Skeletal muscle tissue (tissue), 3 donors: ENCODE measurements at regions not wholly inside any gene's neighbourhood (a gene's known extent, or its start where the extent isn't known, plus 50 kb on each side); places are given as distances from the start of the nearest gene placed in this dataset.

Experiments used
- H3K27ac ChIP-seq: one replicate; pipeline ENCODE4 v1.7.0; 2013; ENCODE audit warnings: mild to moderate bottlenecking, low read depth, low read length, inconsistent platforms
- H3K27me3 ChIP-seq, 3 donors: one replicate each; pipeline ENCODE4 v1.7.0; 2013; ENCODE audit warnings: low read length in 3 of 3; ENCODE audit not compliant: control insufficient read depth in 3 of 3, insufficient read depth in 3 of 3
- H3K36me3 ChIP-seq, 3 donors: one replicate each; pipeline ENCODE4 v1.7.0; 2013; ENCODE audit warnings: low read length in 3 of 3; ENCODE audit not compliant: control insufficient read depth in 3 of 3, insufficient read depth in 3 of 3
- H3K4me1 ChIP-seq, 3 donors: one replicate each; pipeline ENCODE4 v1.7.0; 2013; ENCODE audit warnings: low read length in 3 of 3, mild to moderate bottlenecking in 3 of 3; ENCODE audit not compliant: control insufficient read depth in 3 of 3, insufficient read depth in 3 of 3
- H3K4me3 ChIP-seq, 3 donors: one replicate each; pipeline ENCODE4 v1.7.0; 2013; ENCODE audit warnings: low read length in 3 of 3
- H3K9ac ChIP-seq, 3 donors: one replicate each; pipeline ENCODE4 v1.7.0; 2013; ENCODE audit warnings: low read length in 3 of 3, mild to moderate bottlenecking in 3 of 3, moderate library complexity in 2 of 3, low read depth in 1 of 3
- H3K9me3 ChIP-seq, 3 donors: one replicate each; pipeline ENCODE4 v1.7.0; 2013; ENCODE audit warnings: low read length in 3 of 3; ENCODE audit not compliant: control insufficient read depth in 3 of 3
- donor health status: Osteomylitis.

GRCh38 chr5:88388476-88389337 is 120.1 kb upstream of the TMEM161B start:
- no peak overlapping the region for H3K4me3 ChIP-seq
- no peaks in the 10 kb centered on the region for H3K27me3 ChIP-seq
- no peak overlapping the region for H3K9ac ChIP-seq
- no peaks in the 10 kb centered on the region for H3K4me1 ChIP-seq
- H3K36me3 ChIP-seq: no peaks in the 10 kb centered on the region
- no peak overlapping the region for H3K27ac ChIP-seq
- H3K9me3 ChIP-seq: no peaks in the 10 kb centered on the region

DNA sequence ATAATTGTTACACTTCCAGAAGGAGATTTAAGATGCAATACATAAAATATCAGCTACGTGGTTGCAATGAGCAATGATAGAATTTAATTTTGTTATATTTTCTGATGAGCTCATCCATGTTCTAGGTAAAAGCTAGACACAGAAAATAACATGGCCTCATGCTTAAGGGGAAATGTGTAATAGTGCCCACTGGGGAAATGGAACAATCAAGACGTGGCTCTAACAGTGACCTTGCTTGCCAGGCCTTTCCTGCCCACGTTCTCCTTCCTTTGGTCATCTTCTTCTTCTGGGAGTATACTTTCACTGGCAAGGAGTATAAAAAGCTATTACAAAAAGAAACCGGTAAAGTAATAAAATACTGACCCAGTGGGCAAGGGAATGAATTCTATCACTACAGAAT is 116.2 kb upstream of the TMEM161B start:
- no peak overlapping the region for H3K27ac ChIP-seq
- H3K36me3 ChIP-seq: no peaks in the 10 kb centered on the region
- H3K4me1 ChIP-seq: no peaks in the 10 kb centered on the region
- H3K9ac ChIP-seq: no peak overlapping the region
- no peaks in the 10 kb centered on the region for H3K9me3 ChIP-seq
- no peaks in the 10 kb centered on the region for H3K27me3 ChIP-seq
- H3K4me3 ChIP-seq: no peak overlapping the region

- no peak overlapping the region for H3K9ac ChIP-seq
- H3K9me3 ChIP-seq: no peaks in the 10 kb centered on the region
- no peaks in the 10 kb centered on the region for H3K4me1 ChIP-seq
- no peak overlapping the region for H3K27ac ChIP-seq
- H3K36me3 ChIP-seq: no peaks in the 10 kb centered on the region
- H3K27me3 ChIP-seq: no peaks in the 10 kb centered on the region
- H3K4me3 ChIP-seq: no peak overlapping the region
Observed at GRCh38 chr5:88380332-88380731, 111.7 kb upstream of the TMEM161B start.

GRCh38 chr5:88377705-88378656 is 109.3 kb upstream of the TMEM161B start:
- no peaks in the 10 kb centered on the region for H3K9me3 ChIP-seq
- no peaks in the 10 kb centered on the region for H3K27me3 ChIP-seq
- H3K36me3 ChIP-seq: no peaks in the 10 kb centered on the region
- no peak overlapping the region for H3K9ac ChIP-seq
- no peak overlapping the region for H3K27ac ChIP-seq
- H3K4me1 ChIP-seq: no peaks in the 10 kb centered on the region
- no peak overlapping the region for H3K4me3 ChIP-seq

DNA sequence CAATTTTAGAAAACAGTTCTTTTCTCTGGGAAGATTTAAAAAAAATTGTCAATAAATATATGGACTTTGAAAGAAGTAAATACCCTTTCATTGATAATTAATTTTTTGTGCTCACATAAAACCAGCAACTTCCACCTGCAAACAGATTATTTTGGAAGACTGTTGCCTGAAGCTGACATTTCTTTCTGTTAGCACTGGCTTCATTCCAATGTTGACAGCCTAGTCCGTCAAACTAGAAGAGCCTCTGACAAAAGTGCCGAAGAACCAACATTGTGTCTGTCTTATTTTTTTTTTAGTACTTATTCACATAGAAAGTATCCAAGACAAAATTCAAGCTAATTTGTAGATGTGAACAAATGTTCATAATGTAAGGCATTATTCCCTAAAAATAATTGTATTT is 108.6 kb upstream of the TMEM161B start:
- no peaks in the 10 kb centered on the region for H3K27me3 ChIP-seq

GRCh38 chr5:88376728-88377127 is 108.1 kb upstream of the TMEM161B start:
- Histone ChIP-seq H3K36me3 (no peaks in the 10 kb centered on the region), H3K9ac (no peak overlapping the region), H3K27ac (no peak overlapping the region), H3K27me3 (no peaks in the 10 kb centered on the region), H3K4me1 (no peaks in the 10 kb centered on the region), H3K9me3 (no peaks in the 10 kb centered on the region), H3K4me3 (no peak overlapping the region)

More for the DNA sequence above, 108.6 kb upstream of the TMEM161B start:
- no peak overlapping the region for H3K4me3 ChIP-seq
- no peaks in the 10 kb centered on the region for H3K36me3 ChIP-seq
- no peak overlapping the region for H3K27ac ChIP-seq
- H3K4me1 ChIP-seq: no peaks in the 10 kb centered on the region
- H3K9ac ChIP-seq: no peak overlapping the region
- H3K9me3 ChIP-seq: no peaks in the 10 kb centered on the region

- Histone ChIP-seq H3K4me1 (no peaks in the 10 kb centered on the region), H3K27ac (no peak overlapping the region), H3K9ac (no peak overlapping the region), H3K27me3 (no peaks in the 10 kb centered on the region), H3K4me3 (no peak overlapping the region), H3K36me3 (no peaks in the 10 kb centered on the region), H3K9me3 (no peaks in the 10 kb centered on the region)
Observed at GRCh38 chr5:88374391-88374790, 105.7 kb upstream of the TMEM161B start.

DNA sequence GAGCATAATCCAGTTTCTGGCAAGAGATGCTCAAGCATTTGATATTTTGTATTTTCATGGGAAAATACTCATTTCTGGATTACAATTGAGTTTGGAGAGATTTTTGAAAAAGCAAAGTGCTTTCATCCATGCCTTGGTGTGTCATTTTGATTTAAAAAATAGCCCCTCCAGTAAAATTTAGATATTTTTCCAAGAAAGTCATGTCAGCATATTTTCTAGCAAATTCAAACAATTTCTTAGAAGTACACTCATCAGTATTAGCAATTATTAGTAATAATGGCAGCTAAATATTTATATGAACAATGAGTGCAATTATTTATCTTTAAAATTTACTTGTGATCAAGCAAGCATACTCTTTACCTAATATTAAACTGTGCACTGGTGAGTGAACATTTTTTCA is 102.2 kb upstream of the TMEM161B start:
- Histone ChIP-seq H3K4me1 (no peaks in the 10 kb centered on the region), H3K4me3 (no peak overlapping the region), H3K9ac (no peak overlapping the region), H3K27me3 (no peaks in the 10 kb centered on the region), H3K36me3 (no peaks in the 10 kb centered on the region), H3K9me3 (no peaks in the 10 kb centered on the region), H3K27ac (no peak overlapping the region)

DNA sequence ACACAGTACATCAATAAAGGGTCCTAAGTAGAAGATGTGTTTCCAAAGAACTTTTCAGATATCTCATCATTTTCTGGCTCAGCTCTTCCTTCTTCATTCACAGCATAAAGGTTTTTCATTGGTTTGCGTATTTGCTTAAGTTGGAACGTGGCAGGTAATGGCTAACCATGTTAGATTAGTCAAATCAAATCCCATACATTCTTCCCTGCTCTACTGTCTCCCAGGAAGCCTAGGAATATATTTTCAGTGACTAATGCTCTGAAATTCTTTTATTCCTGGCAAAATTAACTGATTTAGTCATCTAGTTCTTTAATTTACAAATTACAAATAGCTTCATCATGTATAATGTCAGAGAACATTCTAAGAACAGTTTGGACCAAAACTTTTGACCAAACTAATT is 99.6 kb upstream of the TMEM161B start:
- Histone ChIP-seq H3K27me3 (no peaks in the 10 kb centered on the region), H3K4me1 (no peaks in the 10 kb centered on the region), H3K9ac (no peak overlapping the region), H3K36me3 (no peaks in the 10 kb centered on the region), H3K27ac (no peak overlapping the region), H3K9me3 (no peaks in the 10 kb centered on the region), H3K4me3 (no peak overlapping the region)

- Histone ChIP-seq H3K27ac (no peak overlapping the region), H3K9me3 (no peaks in the 10 kb centered on the region), H3K36me3 (no peaks in the 10 kb centered on the region)
Observed at GRCh38 chr5:88364991-88365390, 96.3 kb upstream of the TMEM161B start.

More at GRCh38 chr5:88364991-88365390, 96.3 kb upstream of the TMEM161B start:
- H3K27me3 ChIP-seq: no peaks in the 10 kb centered on the region
- H3K9ac ChIP-seq: no peak overlapping the region
- no peak overlapping the region for H3K4me3 ChIP-seq
- H3K4me1 ChIP-seq: no peaks in the 10 kb centered on the region
